ENCODE measurements at regions not wholly inside any gene's neighbourhood (a gene's known extent, or its start where the extent isn't known, plus 50 kb on each side); places are given as distances from the start of the nearest gene placed in this dataset.
"Not testable (repeated sequence)": the region's sequence is repeated elsewhere in the genome, so short reads cannot be mapped to it uniquely, and the experiment has no call there.

DNA sequence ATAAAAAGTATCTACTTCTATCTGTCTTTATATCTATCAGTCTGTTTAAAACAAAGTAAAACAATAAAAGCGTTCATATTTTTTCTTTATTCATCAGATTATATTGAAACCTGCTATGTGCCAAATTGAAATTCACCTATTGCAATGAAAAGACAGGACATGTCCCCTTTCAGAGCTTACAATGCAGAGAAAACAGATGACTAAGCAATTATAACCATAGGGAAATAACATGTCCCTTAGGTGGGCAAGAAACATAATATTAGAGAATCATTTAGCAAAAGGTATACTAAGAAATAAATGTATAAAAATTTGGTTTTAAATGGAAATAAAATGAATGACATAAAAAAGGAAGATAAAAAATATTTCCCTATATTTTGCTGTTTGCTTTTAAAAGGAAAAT is 1421.3 kb downstream of the FSCB start:
- Mint-ChIP-seq H3K4me1 (no peaks in the 10 kb centered on the region), H3K9me3 (peaks cover 12% of the 10 kb centered on the region), H3K4me3 (no peak overlapping the region), H3K36me3 (no peaks in the 10 kb centered on the region), H3K27me3 (no peaks in the 10 kb centered on the region), H3K27ac (no peak overlapping the region)
- DNase-seq, result no peak

- H3K4me1 Mint-ChIP-seq, H3K27me3 Mint-ChIP-seq, H3K9me3 Mint-ChIP-seq, H3K4me3 Mint-ChIP-seq, H3K36me3 Mint-ChIP-seq, H3K27ac Mint-ChIP-seq, DNase-seq: not testable (repeated sequence)
Observed at GRCh38 chr14:43067372-43067771, 1439.7 kb downstream of the FSCB start.

- Mint-ChIP-seq H3K4me1 (no peaks in the 10 kb centered on the region), H3K27me3 (no peaks in the 10 kb centered on the region), H3K4me3 (no peak overlapping the region), H3K27ac (no peak overlapping the region), H3K9me3 (peaks cover 3% of the 10 kb centered on the region), H3K36me3 (no peaks in the 10 kb centered on the region)
- DNase-seq, result no peak
Observed at GRCh38 chr14:43056106-43056505, 1449.4 kb downstream of the LRFN5 start.

DNA sequence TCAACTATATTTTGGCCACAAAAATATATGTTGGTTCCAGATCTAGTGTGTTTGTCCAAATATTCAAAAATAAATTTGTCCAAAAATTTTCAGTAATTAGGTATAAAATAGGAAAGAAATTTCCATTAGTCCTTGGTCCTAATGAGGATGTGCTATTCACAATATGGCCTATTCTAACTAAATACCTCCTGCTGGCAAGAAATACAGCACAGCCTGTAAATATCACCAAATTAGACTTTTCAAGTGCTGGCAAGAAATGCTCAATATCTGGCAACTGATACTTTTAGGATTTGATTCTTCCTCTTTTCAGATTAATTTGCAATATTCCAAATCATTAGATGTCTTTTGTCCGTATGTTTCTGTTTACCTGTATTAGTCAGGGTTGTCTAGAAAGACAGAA is 1446.2 kb downstream of the LRFN5 start:
- no peak overlapping the region for H3K27ac Mint-ChIP-seq
- H3K4me1 Mint-ChIP-seq, result no peaks in the 10 kb centered on the region
- no peak overlapping the region for H3K4me3 Mint-ChIP-seq
- peaks cover 2% of the 10 kb centered on the region for H3K9me3 Mint-ChIP-seq
- no peaks in the 10 kb centered on the region for H3K27me3 Mint-ChIP-seq
- H3K36me3 Mint-ChIP-seq, result no peaks in the 10 kb centered on the region
- DNase-seq, result no peak

DNA sequence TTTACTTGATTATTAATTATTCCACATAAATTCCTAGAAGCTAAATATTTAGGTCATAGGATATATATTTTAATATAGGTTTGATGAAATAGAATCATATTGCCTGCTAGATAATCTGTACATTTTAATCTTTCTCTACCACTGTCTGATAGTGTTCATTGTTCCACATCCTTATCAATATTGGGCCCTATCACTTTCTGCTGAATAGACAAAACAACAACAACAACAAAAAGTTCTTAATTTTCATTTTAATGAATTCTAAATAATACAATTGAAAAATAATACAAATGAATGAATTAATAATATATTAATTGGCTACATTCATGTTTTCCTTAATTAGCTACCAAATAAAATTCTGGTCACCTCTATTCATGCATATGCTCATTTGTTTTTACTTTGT is 1437.2 kb downstream of the LRFN5 start:
- H3K36me3 Mint-ChIP-seq, result no peaks in the 10 kb centered on the region
- peaks cover 4% of the 10 kb centered on the region for H3K9me3 Mint-ChIP-seq
- H3K27me3 Mint-ChIP-seq, result no peaks in the 10 kb centered on the region
- H3K4me3 Mint-ChIP-seq, result no peak overlapping the region
- no peak overlapping the region for H3K27ac Mint-ChIP-seq
- H3K4me1 Mint-ChIP-seq, result no peaks in the 10 kb centered on the region
- no peak for DNase-seq

- no peaks in the 10 kb centered on the region for H3K4me1 Mint-ChIP-seq
- no peaks in the 10 kb centered on the region for H3K27me3 Mint-ChIP-seq
- H3K27ac Mint-ChIP-seq, result no peak overlapping the region
- no peak for DNase-seq
- H3K9me3 Mint-ChIP-seq, result peaks cover 2% of the 10 kb centered on the region
- no peaks in the 10 kb centered on the region for H3K36me3 Mint-ChIP-seq
- no peak overlapping the region for H3K4me3 Mint-ChIP-seq
Observed at GRCh38 chr14:43042408-43042807, 1435.7 kb downstream of the LRFN5 start.

GRCh38 chr14:43041976-43042375 is 1435.3 kb downstream of the LRFN5 start:
- Mint-ChIP-seq H3K36me3 (no peaks in the 10 kb centered on the region), H3K27me3 (no peaks in the 10 kb centered on the region), H3K9me3 (no peaks in the 10 kb centered on the region), H3K27ac (no peak overlapping the region), H3K4me1 (no peaks in the 10 kb centered on the region), H3K4me3 (no peak overlapping the region)
- no peak for DNase-seq

- Mint-ChIP-seq H3K36me3 (no peaks in the 10 kb centered on the region), H3K9me3 (peaks cover 1% of the 10 kb centered on the region), H3K4me3 (no peak overlapping the region), H3K4me1 (no peaks in the 10 kb centered on the region), H3K27me3 (no peaks in the 10 kb centered on the region), H3K27ac (no peak overlapping the region)
- no peak for DNase-seq
Observed at GRCh38 chr14:43041207-43041606, 1434.5 kb downstream of the LRFN5 start.

DNA sequence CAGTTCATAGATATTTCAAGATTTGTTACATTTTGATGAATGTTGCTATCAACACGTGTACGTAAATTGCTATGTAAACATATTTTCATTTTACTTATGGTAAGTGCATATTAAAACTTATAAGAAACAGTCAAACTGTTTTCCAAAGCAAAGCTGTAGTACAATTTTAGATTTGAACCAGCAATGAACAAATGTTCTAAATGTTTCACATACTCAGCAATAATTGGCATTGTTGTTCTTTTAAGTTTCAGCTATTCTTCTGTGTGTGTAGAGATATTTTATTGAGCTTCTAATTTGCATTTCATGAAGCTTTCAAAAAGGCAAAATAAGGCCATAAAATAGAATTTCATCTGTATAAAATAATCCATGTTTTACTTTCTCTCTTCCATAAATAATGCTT is 1433.2 kb downstream of the LRFN5 start:
- H3K27ac Mint-ChIP-seq, result no peak overlapping the region
- no peak for DNase-seq
- no peaks in the 10 kb centered on the region for H3K36me3 Mint-ChIP-seq
- no peak overlapping the region for H3K4me3 Mint-ChIP-seq
- peaks cover 1% of the 10 kb centered on the region for H3K9me3 Mint-ChIP-seq
- no peaks in the 10 kb centered on the region for H3K4me1 Mint-ChIP-seq
- no peaks in the 10 kb centered on the region for H3K27me3 Mint-ChIP-seq

- H3K27me3 Mint-ChIP-seq, result no peaks in the 10 kb centered on the region
- H3K27ac Mint-ChIP-seq, result no peak overlapping the region
- no peak overlapping the region for H3K4me3 Mint-ChIP-seq
- no peak for DNase-seq
- H3K9me3 Mint-ChIP-seq, result peaks cover 4% of the 10 kb centered on the region
- no peaks in the 10 kb centered on the region for H3K36me3 Mint-ChIP-seq
- H3K4me1 Mint-ChIP-seq, result no peaks in the 10 kb centered on the region
Observed at GRCh38 chr14:43031598-43031997, 1424.9 kb downstream of the LRFN5 start.

DNA sequence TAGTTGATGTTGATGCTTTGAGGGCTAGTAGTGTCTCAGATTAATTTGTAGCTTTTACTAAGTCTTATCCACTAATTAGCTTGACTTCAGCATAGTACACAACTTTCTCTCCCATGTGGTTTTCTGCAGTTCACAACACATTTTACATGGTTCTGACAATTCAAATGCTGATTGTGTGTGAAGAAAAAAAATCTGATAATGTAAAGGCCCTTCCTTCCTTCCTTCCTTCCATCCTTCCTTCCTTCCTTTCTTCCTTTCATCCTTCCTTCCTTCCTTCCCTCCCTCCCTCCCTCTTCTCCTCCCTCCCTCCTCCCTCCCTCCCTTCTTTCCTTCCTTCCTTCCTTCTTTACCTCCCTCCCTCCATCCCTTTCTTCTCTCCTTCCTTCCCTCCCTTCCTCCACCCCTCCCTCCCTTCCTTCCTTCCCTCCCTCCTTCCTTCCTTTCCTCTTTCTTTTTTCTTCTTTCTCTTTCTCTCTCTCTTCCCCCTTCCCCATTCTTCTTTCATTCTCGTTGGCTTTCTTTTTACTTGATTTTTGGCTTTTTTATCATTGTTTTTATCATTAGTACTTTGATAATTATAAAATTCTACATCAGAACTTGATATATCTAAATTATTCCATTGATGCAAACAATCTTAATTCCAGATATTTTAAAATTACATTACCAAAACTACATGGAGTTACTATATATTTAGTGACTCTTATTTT is 1415.6 kb downstream of the LRFN5 start:
- DNase-seq, result no peak
- no peak overlapping the region for H3K4me3 Mint-ChIP-seq
- H3K27ac Mint-ChIP-seq, result no peak overlapping the region
- H3K36me3 Mint-ChIP-seq, result no peaks in the 10 kb centered on the region
- no peaks in the 10 kb centered on the region for H3K4me1 Mint-ChIP-seq
- peaks cover 6% of the 10 kb centered on the region for H3K9me3 Mint-ChIP-seq
- H3K27me3 Mint-ChIP-seq, result no peaks in the 10 kb centered on the region

- Mint-ChIP-seq H3K27me3 (no peaks in the 10 kb centered on the region), H3K27ac (no peak overlapping the region), H3K4me3 (no peak overlapping the region), H3K9me3 (peaks cover 6% of the 10 kb centered on the region), H3K36me3 (no peaks in the 10 kb centered on the region), H3K4me1 (no peaks in the 10 kb centered on the region)
- no peak for DNase-seq
Observed at GRCh38 chr14:43019826-43020225, 1413.2 kb downstream of the LRFN5 start.

GRCh38 chr14:43014338-43014737 is 1407.7 kb downstream of the LRFN5 start:
- Mint-ChIP-seq H3K27ac (no peak overlapping the region), H3K36me3 (no peaks in the 10 kb centered on the region), H3K27me3 (no peaks in the 10 kb centered on the region), H3K4me1 (no peaks in the 10 kb centered on the region), H3K4me3 (no peak overlapping the region), H3K9me3 (peaks cover 6% of the 10 kb centered on the region)
- no peak for DNase-seq

DNA sequence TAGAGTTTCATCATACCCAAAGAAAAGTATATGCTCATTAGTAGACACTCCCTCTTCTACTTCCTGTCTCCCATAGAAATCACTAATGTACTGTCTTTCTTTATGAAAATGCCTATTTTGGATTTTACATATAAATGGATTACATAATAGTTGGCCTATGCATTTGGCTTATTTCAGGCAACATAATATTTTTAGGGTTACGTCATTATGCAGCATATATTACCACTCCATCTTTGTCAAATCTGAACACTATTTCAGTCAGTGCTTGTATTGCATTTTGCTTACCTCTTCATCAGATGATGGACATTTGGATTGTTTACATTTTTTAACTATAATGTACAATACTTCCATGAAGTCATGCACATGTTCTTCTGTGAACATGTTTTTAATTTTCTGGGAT is 1406.1 kb downstream of the LRFN5 start:
- Mint-ChIP-seq H3K27me3 (no peaks in the 10 kb centered on the region), H3K27ac (no peak overlapping the region), H3K4me1 (no peaks in the 10 kb centered on the region), H3K36me3 (no peaks in the 10 kb centered on the region), H3K4me3 (no peak overlapping the region), H3K9me3 (peaks cover 12% of the 10 kb centered on the region)
- DNase-seq, result no peak

DNA sequence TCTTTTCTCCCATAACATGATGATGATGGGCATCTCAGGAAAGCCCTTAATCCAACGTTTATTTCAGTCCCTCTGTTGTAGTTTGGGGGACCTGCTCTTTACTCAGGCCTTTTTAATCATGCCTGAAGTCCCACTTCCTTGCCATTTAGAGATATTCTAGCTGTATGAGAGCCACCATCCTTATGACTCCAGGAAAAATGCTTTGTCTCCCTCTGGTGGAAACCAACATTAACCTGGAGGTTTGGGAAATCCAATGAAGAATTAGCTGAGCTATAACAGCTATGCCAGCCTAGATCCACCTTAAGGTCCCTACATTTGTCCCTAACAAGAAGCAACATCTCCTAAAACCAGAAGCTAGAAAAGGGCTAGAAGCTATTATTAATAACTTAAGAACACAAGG is 1399.1 kb downstream of the LRFN5 start:
- Mint-ChIP-seq H3K9me3 (peaks cover 25% of the 10 kb centered on the region), H3K36me3 (no peaks in the 10 kb centered on the region), H3K27me3 (no peaks in the 10 kb centered on the region), H3K4me1 (no peaks in the 10 kb centered on the region), H3K4me3 (no peak overlapping the region), H3K27ac (no peak overlapping the region)
- DNase-seq, result no peak

- no peak overlapping the region for H3K27ac Mint-ChIP-seq
- no peak for DNase-seq
- H3K4me3 Mint-ChIP-seq, result no peak overlapping the region
- H3K36me3 Mint-ChIP-seq, result no peaks in the 10 kb centered on the region
- no peaks in the 10 kb centered on the region for H3K27me3 Mint-ChIP-seq
- peaks cover 26% of the 10 kb centered on the region for H3K9me3 Mint-ChIP-seq
- H3K4me1 Mint-ChIP-seq, result no peaks in the 10 kb centered on the region
Observed at GRCh38 chr14:43003845-43004244, 1397.2 kb downstream of the LRFN5 start.
